H9 (cell line): ENCODE measurements at regions not wholly inside any gene's neighbourhood (a gene's known extent, or its start where the extent isn't known, plus 50 kb on each side); places are given as distances from the start of the nearest gene placed in this dataset.

ENCODE experiments used
- DNase-seq: peaks from one replicate; pipeline ENCODE4 v3.0.0-alpha.2; 2017
- H2AFZ ChIP-seq: one replicate; pipeline ENCODE4 v1.6.1; 2013; ENCODE audit warnings: mild to moderate bottlenecking, low read length, control low read depth, moderate library complexity
- H2AK5ac ChIP-seq: 2 replicates; pipeline ENCODE4 v1.6.1; 2013; ENCODE audit warnings: low read length, control low read depth, mixed read lengths; ENCODE audit not compliant: insufficient read length
- H2BK120ac ChIP-seq: one replicate; pipeline ENCODE4 v1.6.1; 2013; ENCODE audit warnings: low read depth, mild to moderate bottlenecking, low read length, control low read depth, inconsistent platforms; ENCODE audit not compliant: poor library complexity, severe bottlenecking
- H2BK12ac ChIP-seq: 2 replicates; pipeline ENCODE4 v1.6.1; 2013; ENCODE audit warnings: low read length, control low read depth, mixed read lengths, low read depth; ENCODE audit not compliant: insufficient read length
- H2BK15ac ChIP-seq: 2 replicates; pipeline ENCODE4 v1.6.1; 2013; ENCODE audit warnings: low read depth, low read length, control low read depth
- H2BK20ac ChIP-seq: one replicate; pipeline ENCODE4 v1.6.1; 2013; ENCODE audit warnings: low read depth, mild to moderate bottlenecking, low read length, control low read depth, inconsistent platforms; ENCODE audit not compliant: poor library complexity, severe bottlenecking
- H2BK5ac ChIP-seq: 2 replicates; pipeline ENCODE4 v1.6.1; 2013; ENCODE audit warnings: low read length, control low read depth, mixed read lengths; ENCODE audit not compliant: insufficient read length
- H3K14ac ChIP-seq: 2 replicates; pipeline ENCODE4 v1.6.1; 2013; ENCODE audit warnings: low read length, control low read depth; ENCODE audit not compliant: insufficient read depth
- H3K18ac ChIP-seq: 2 replicates; pipeline ENCODE4 v1.6.1; 2013; ENCODE audit warnings: low read depth, mild to moderate bottlenecking, mixed read lengths, low read length, control low read depth; ENCODE audit not compliant: insufficient read length
- H3K23ac ChIP-seq: 2 replicates; pipeline ENCODE4 v1.6.1; 2013; ENCODE audit warnings: low read length, control low read depth, mixed read lengths, low read depth; ENCODE audit not compliant: insufficient read length
- H3K23me2 ChIP-seq: 2 replicates; pipeline ENCODE4 v1.6.1; 2013; ENCODE audit warnings: low read depth, mild to moderate bottlenecking, mixed read lengths, low read length, control low read depth; ENCODE audit not compliant: insufficient read length, poor library complexity, severe bottlenecking
- H3K27ac ChIP-seq: 2 replicates; pipeline ENCODE4 v1.5.1; 2013; ENCODE audit warnings: low read length, control low read depth, mixed read lengths, low read depth; ENCODE audit not compliant: insufficient read length
- H3K27me3 ChIP-seq: 2 replicates; pipeline ENCODE4 v1.6.1; 2013; ENCODE audit warnings: low read length, control low read depth, inconsistent platforms; ENCODE audit not compliant: insufficient read depth
- H3K4ac ChIP-seq: 2 replicates; pipeline ENCODE4 v1.6.1; 2013; ENCODE audit warnings: low read depth, mild to moderate bottlenecking, control low read depth, inconsistent platforms, low read length, moderate library complexity
- H3K4me1 ChIP-seq: 2 replicates; pipeline ENCODE4 v1.6.1; 2013; ENCODE audit warnings: low read length, control low read depth, inconsistent platforms; ENCODE audit not compliant: insufficient read depth
- H3K4me2 ChIP-seq: 2 replicates; pipeline ENCODE4 v1.6.1; 2013; ENCODE audit warnings: low read length, control low read depth, mixed read lengths; ENCODE audit not compliant: insufficient read length, insufficient read depth
- H3K56ac ChIP-seq: 2 replicates; pipeline ENCODE4 v1.6.1; 2013; ENCODE audit warnings: low read depth, mild to moderate bottlenecking, mixed read lengths, low read length, control low read depth; ENCODE audit not compliant: insufficient read length
- H3K79me1 ChIP-seq: 2 replicates; pipeline ENCODE4 v1.6.1; 2013; ENCODE audit warnings: low read depth, mild to moderate bottlenecking, moderate library complexity, low read length, control low read depth, inconsistent platforms; ENCODE audit not compliant: insufficient read depth, poor library complexity, severe bottlenecking
- H3K79me2 ChIP-seq: 2 replicates; pipeline ENCODE4 v1.6.1; 2013; ENCODE audit warnings: low read length, control low read depth, inconsistent platforms; ENCODE audit not compliant: insufficient read depth
- H3K9ac ChIP-seq: 2 replicates; pipeline ENCODE4 v1.6.1; 2013; ENCODE audit warnings: low read length, control low read depth, mixed read lengths; ENCODE audit not compliant: insufficient read length; ENCODE audit errors: extremely low read depth
- H3K9me3 ChIP-seq: one replicate; pipeline ENCODE4 v1.6.1; 2013; ENCODE audit warnings: low read depth, low read length, inconsistent platforms; ENCODE audit not compliant: control insufficient read depth
- H3T11ph ChIP-seq: one replicate; pipeline ENCODE4 v1.6.1; 2013; ENCODE audit warnings: mild to moderate bottlenecking, low read length, control low read depth, inconsistent platforms
- H4K20me1 ChIP-seq: one replicate; pipeline ENCODE4 v1.6.1; 2013; ENCODE audit not compliant: control insufficient read depth, insufficient read length, insufficient read depth
- H4K5ac ChIP-seq: 2 replicates; pipeline ENCODE4 v1.6.1; 2013; ENCODE audit warnings: low read depth, mild to moderate bottlenecking, mixed read lengths, low read length, control low read depth; ENCODE audit not compliant: insufficient read length
- H4K8ac ChIP-seq: replicated peaks from 2 replicates; pipeline ENCODE4 v1.6.1; 2013; ENCODE audit warnings: low read length, control low read depth, mixed read lengths, low read depth; ENCODE audit not compliant: insufficient read length
- H4K91ac ChIP-seq: 2 replicates; pipeline ENCODE4 v1.6.1; 2013; ENCODE audit warnings: low read depth, mild to moderate bottlenecking, moderate library complexity, mixed read lengths, low read length, control low read depth; ENCODE audit not compliant: insufficient read length
- H3K27ac Mint-ChIP-seq, 3 experiments: 2 replicates in 2 of 3; 3 replicates in 1 of 3; pipeline ENCODE4 v1.8.0; 2020 to 2021; ENCODE audit warnings: mixed read lengths in 3 of 3, mild to moderate bottlenecking in 1 of 3, moderate library complexity in 1 of 3
- H3K27me3 Mint-ChIP-seq: 2 replicates; pipeline ENCODE4 v1.8.0; 2021; ENCODE audit warnings: low read depth, mild to moderate bottlenecking, moderate library complexity, mixed read lengths
- H3K36me3 Mint-ChIP-seq, 3 experiments: 2 replicates in 2 of 3; 3 replicates in 1 of 3; pipeline ENCODE4 v1.8.0; 2020 to 2021; ENCODE audit warnings: low read depth in 3 of 3, mixed read lengths in 3 of 3; ENCODE audit not compliant: insufficient read depth in 1 of 3
- H3K4me1 Mint-ChIP-seq, 2 experiments: 2 replicates each; pipeline ENCODE4 v1.8.0; 2020; ENCODE audit warnings: mixed read lengths in 2 of 2
- H3K4me3 Mint-ChIP-seq, 2 experiments: 2 replicates in 1 of 2; 3 replicates in 1 of 2; pipeline ENCODE4 v1.8.0; 2020 to 2021; ENCODE audit warnings: mild to moderate bottlenecking in 2 of 2, mixed read lengths in 2 of 2, moderate library complexity in 1 of 2
- H3K9me3 Mint-ChIP-seq, 2 experiments: 2 replicates in 1 of 2; 3 replicates in 1 of 2; pipeline ENCODE4 v1.8.0; 2020; ENCODE audit warnings: mild to moderate bottlenecking in 2 of 2, mixed read lengths in 2 of 2, moderate library complexity in 1 of 2
- CTCF ChIP-seq: fragments of 200-600 bp; sonication (generic); conservative IDR thresholded peaks from 3 replicates; pipeline ENCODE4 v1.8.0; 2021; ENCODE audit warnings: antibody characterized with exemption, mild to moderate bottlenecking

- H2BK15ac ChIP-seq: no peak overlapping the region
- Mint-ChIP-seq H3K4me3 (no peak overlapping the region), H3K36me3 (no peaks in the 10 kb centered on the region; a peak in 2 of 7 replicates), H3K27me3 (peaks cover 7% of the 10 kb centered on the region), H3K4me1 (peaks cover 7 to 9% of the 10 kb centered on the region in 2 experiments), H3K27ac (no peak overlapping the region), H3K9me3 (peaks cover 3 to 8% of the 10 kb centered on the region in 2 experiments; a peak in 4 of 5 replicates)
- no peak overlapping the region for H3K18ac ChIP-seq
- H3T11ph ChIP-seq: no peak overlapping the region
- H4K20me1 ChIP-seq: no peaks in the 10 kb centered on the region
- no peaks in the 10 kb centered on the region for H3K27me3 ChIP-seq
- H3K4ac ChIP-seq: no peak overlapping the region
- H3K56ac ChIP-seq: no peak overlapping the region
- H2BK120ac ChIP-seq: no peak overlapping the region
- no peaks in the 10 kb centered on the region for H3K79me2 ChIP-seq
- H3K4me2 ChIP-seq: no peak overlapping the region
- peaks cover under 1% of the 10 kb centered on the region; the same call in 1 of the 2 replicates for H3K4me1 ChIP-seq
- TF ChIP-seq CTCF: no peak
- H3K23ac ChIP-seq: no peak overlapping the region
- H3K14ac ChIP-seq: no peak overlapping the region
- no peaks in the 10 kb centered on the region for H3K79me1 ChIP-seq
- H2AK5ac ChIP-seq: no peak overlapping the region
- no peaks in the 10 kb centered on the region for H3K23me2 ChIP-seq
- no peak overlapping the region for H3K9ac ChIP-seq
- H2BK5ac ChIP-seq: no peak overlapping the region
- H4K91ac ChIP-seq: no peak overlapping the region
- DNase-seq: no peak
- no peaks in the 10 kb centered on the region for H3K9me3 ChIP-seq
- no peak overlapping the region for H2AFZ ChIP-seq
- no peak overlapping the region for H4K8ac ChIP-seq
- no peak overlapping the region for H3K27ac ChIP-seq
- no peak overlapping the region for H2BK12ac ChIP-seq
- H4K5ac ChIP-seq: no peak overlapping the region
- H2BK20ac ChIP-seq: no peak overlapping the region
These were observed 67.9 kb upstream of the FTH1 start for GRCh38 chr11:62035293-62035692.
